ENCODE measurements at regions not wholly inside any gene's neighbourhood (a gene's known extent, or its start where the extent isn't known, plus 50 kb on each side); places are given as distances from the start of the nearest gene placed in this dataset.

DNA sequence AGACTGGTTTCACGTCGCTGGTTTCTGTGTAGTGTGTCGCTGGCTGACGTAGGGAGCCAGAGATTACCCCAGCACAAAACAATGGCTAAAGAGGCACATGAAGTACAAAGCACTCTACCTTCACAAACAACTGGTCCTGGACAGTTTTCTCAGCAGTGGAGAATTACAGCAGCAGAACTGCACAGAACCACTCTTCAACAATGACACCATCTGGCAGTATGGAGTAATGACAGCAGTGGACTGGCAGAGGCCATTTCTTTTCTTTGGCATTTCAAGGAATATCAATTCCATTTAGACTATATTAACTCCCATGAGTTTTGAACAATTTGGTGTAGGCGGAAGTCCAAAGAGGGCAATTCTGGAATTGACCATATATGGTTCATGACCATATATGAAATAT, 1074.1 kb downstream of the AACS start:
- no peak for DNase-seq

DNA sequence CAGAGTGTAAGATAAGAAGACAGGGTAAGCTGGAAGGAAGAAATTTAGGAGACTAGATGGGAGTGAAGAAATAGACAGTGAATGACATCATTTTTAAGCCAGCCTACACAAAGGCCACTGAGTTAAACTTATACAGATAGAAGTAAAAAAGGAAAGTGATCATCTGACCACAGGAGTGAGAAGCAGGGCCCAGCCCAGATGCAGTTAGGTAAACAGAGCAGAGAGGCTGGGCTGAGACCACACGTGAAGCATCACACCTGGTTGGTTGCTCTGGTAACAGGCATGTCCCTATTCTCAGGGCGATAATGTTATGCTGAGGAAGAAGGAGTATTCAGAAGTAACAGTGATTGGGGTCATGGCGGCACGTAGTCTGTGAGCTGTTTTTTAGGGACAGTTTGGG, 1079.4 kb downstream of the AACS start:
- peak; percentile 70 for DNase-seq

DNA sequence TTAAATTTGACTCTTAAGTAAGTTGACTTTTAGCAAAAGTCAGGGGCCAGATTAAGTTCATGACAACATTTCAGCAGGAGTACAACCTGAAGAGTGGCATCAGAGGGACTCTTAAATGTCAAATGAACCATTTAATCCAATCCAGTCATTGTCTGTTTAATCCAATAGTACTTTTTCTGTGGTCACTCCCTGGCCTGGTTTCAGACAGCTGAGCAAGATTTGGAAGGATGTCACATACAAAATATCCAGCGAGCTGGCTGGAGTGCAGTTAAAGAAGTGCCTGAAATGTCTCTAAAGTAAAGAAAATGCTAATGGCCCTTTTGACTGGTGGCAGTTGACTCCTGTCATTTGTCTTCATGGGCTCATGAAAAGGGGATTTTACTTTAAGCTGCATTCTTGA, 1082.1 kb downstream of the AACS start:
- DNase-seq = peak; percentile 31

DNA sequence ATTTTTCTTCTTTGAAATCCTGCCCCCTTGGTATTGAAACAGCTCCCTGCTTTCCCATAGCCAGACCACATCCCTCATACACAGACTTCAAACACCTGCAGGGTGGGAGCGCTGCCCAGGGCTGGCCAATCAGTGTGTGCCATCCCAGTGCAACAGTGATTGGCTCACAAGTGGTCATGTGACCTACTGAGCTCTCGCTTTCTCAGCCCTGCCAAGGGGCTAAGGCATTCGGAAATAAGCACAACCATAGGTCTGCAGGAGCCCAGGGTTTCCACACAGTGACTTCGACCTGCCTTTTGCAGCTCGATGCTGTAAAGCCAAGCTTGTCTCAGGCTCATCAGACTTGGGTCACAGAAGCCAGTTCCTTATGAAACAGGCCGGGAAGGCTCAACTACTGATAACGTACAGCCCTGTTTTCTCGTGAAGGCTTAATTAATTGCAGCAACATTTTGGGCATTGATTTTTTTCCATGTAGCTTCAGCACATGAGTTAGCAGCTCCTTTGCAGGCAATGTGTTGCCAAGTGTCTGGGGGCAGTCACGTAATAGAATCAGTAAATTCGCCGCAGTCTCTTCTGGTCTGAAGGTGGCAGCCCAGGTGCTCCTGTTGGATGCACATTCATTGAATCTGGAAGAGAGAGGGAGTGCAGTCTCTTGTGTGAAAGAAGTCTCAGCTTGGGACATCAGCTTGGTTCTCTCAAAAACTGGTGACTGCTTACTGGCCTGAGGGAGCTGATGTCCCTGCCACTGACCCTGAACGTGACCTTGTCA, 1091.8 kb downstream of the AACS start:
- DNase-seq = peak; percentile 31

DNA sequence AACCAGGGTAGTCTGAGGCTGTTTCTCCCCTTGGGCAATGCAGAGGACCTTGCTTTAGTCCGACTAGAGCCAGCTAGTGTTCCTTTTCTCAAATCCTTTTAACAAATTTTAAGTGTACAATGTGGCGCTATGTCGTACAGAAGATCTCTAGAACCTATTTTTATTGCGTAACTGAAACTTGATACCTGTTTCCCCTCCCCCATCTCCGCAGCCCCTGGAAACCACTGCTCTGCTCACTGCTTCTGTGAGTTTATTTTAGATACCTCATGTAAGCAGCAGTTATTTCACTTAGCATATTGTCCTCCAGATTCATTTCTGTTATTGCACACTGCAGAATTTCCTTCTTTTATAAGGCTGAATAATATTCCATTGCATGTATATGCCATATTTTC, 1092.3 kb downstream of the AACS start:
- peak; percentile 77 for DNase-seq

DNA sequence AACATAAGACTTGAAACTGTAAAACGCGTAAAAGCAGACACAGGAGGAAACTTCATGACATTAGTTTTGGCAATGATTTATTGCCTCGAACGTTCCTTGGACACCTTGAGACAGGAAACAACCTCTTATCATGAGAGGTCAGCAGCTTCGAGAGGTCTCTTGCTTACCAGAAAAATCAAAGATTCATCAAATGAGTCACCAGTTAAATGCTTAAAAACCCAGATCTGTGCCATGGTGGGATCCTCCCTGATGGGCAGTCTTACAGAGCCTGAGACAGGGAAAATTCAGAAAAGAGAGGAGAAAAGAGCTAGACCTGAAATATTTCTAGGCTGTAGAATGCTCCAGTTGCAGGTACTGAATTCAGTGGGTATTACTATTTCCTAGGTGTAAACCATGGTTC, 1093.9 kb downstream of the AACS start:
- DNase-seq = no peak

DNA sequence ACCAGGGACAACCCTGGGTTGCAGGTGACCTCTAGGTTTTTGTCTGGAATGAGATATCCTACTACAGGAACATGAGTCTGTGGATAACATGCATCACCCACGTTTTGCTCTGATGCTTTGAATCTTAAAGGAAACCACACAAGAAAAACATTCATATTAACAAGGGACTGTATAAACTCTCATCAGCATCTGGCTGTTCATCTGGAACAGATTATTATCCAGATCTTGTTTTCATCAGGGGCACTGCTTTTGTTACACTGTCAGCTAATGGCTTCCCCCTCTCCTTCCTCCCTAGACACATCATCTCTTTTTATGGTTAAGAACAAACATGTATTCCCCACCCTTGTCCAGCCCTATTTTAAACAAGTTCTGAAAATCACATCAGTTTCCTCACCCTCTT, 1095.7 kb downstream of the AACS start:
- DNase-seq = no peak

DNA sequence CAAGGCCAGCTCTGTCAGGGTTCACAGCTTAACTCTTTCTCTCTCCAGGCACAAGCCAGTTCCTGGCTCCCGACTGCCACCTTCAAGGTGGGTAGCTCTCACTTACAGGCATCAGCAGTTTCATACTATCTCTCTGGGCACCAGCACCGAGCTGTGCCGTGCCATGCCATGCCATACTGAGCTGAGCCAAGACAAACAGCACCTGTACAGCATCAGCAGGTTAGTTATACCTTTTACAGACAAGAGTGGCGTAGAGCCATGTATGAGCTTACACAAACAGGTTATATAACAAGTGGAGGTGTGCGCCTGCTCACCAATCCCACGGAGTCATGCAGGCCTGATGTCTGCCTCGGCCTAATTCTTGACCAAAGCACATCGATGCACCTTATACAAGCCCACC, 1098.7 kb downstream of the AACS start:
- DNase-seq = no peak

DNA sequence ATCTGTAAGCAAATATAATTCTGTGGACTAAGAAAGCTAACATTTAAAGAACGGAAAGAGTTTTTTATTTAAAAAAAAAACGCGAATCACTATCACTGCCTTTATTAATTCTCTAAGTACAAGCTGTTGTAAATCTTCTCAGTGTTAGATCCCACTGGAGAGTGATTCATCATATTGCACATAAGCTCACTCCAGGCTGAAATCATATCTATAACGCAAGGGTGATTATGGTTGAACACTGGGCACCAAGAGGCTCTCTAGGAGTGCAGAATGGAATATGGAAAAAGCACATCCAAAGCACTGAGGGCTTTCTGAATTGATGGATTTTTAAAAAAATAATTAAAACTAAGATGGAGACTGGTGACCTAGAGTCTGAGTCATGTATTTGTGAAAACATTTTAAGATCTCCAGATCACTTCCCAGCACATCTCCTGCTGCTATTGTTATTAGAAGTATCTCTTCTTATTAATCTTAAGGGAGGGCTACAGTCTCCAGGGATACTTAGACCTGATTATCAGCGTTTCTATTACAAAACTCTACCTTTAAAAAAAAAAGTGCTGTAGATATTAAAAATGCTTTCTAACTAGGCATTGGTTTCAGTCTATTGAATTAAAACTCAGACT, 1106.8 kb downstream of the AACS start:
- DNase-seq = no peak

DNA sequence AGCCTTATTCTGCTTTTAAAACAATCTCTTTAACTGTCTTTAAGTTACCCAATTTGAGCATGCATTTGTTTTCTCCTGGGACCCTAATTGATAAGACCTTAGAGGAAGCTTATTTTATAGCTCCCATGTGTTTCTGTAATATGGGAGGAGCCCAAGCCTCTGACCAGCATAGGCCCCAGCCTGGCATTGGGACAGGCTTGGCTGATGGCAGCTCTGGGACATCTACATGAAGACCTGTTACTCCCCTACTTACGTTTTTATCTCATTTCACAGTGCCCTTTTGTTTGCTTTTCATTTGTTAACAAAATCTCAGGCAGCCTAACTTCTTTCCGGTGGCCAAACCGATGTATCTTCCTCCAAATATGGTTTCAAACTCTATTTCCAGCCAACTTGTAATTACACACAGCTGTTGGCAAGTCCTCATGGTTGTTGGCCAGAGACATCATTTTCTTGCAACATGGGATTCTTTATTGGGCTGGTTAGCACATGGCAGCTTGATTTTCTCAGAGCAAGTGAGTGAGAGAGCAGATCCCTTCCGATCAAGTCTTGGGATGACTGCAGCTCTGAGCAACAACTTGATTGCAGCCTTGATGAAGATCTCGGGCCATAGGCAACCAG, 1117.5 kb downstream of the AACS start:
- DNase-seq = no peak

DNA sequence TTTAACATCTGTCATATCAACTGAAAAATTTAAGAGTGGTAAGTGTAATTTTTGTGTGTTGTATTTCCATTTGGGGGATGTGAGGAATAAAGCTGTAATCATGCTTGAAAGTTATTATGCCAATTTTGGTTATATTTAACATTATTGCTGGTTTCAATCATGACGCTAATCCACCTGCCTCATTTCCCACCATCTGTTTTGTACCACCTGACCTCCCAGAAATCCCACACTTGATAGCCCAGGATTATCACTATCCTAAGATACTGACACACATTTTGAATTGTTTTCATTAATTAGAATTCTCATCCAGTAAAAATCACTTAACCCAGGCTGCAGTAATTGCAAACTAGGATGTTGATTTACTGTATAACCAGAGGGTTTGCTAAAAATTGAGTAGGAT, 1119.8 kb downstream of the AACS start:
- DNase-seq = no peak

DNA sequence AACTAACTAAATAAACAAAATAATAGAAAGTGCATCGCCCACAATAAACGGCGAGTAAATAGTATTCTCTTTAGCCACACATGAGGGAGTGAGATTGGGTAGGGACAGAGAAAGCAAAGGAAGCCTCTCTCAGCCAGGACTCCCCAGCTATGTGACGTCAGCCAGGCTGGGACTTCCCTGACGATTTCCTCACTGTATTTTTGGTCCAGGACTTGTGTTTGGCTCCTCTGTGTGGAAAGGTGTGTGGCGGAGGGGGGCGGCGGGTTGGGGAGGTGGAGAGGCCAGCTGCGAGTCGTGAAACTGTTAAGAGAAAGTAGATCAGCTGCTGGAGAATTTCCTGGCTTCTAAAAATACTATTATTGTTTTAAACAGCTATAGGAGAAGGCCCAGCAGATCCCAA, 1124.6 kb downstream of the AACS start:
- DNase-seq = peak; percentile 29

DNA sequence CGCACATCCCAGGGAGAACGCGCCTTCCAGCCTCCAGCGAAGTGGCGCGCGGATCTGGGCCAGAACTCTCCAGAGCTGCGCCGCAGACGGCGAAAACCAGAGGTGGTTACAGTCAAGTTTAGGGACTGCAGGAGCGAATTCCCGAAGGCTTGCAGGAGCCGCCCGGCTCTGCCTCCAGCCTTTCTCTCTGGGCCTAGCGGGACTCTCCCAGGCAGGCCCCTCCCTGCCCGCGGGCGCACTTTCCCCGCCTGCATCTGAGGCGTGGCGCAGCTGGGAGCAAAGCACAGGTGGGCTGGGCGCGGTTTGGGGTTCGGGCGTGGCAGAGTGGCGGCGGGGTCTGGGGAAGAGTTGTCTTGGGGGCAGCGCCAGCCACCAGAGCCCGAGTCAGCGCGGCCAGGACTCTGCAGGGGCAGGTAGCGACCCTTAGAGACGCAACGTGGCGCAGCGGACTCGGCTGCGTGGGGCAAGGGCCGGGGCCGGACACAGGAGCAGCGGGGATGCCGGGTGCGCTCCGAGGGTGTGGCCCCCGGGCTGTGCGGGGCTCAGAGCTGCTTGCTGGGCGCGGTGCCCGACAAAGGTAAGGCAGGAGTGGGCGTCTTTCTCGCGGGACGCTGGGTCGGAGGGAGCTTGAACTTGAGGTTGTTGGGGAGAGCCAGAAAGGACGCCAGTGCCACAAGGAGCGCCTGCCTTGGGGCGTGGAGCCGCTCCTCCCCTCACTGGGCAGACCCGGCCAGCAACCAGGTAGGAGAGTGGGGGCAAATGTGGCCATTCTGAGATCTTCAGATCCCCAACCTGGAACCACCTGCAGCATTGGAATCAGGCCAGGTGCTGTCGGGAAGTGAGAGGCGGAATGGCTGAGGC, 1126.0 kb downstream of the AACS start:
- DNase-seq = peak; percentile 41

DNA sequence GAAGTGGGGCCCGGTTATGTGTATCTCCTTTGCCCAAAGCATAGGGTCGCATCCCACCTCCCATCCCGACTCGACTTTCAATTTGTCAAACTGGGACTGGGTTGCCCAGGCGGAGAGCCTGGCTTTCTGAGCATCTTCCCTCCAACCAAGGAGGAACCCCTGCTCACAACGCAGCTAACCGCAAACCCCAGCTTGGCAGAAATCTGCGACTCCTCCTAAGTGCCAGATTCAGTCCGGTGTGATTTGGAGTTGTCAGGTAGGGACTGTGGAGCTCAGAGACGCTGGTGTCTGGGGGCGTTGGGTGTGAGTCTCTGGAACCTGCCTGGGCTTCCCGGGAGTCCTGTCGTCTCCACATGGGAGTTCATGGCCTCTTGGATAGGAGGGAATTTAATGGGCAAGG, 1126.7 kb downstream of the AACS start:
- no peak for DNase-seq

DNA sequence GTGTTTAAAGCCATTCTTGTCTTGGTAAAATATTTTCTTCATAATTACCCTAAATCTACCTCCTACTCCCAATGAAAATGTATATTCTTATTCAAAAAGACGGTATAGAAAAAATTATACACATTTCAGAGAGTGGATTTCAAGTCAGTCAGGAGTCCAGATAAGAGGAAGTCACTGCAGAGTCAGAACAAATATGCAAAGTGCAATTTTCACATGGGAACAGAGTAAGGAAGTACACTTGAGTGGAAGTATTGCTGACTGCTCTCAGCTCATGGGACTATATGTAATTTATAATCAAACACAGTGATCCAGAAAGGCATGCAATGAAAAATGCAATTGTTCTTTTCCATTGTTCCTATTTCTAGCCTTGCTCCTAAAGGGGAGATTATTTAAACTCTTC, 1128.0 kb downstream of the AACS start:
- no peak for DNase-seq

DNA sequence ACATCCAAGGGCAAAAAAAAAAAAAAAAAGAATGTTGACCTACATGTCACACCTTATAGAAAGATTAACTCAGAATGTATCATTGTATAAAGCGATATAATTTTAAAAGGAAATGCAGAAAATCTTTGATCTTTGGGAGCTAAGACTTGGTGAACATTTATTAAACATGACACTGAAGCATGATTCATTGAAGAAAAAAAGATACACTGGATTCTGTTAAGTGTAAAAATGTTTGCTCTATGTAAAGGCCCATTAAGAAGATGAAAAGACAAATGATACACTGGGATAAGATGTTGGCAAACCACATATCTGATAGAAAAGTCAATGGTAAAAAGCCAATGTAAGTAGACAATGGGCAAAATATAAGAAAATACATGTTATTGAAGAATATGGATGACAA, 1131.0 kb downstream of the AACS start:
- DNase-seq = no peak

DNA sequence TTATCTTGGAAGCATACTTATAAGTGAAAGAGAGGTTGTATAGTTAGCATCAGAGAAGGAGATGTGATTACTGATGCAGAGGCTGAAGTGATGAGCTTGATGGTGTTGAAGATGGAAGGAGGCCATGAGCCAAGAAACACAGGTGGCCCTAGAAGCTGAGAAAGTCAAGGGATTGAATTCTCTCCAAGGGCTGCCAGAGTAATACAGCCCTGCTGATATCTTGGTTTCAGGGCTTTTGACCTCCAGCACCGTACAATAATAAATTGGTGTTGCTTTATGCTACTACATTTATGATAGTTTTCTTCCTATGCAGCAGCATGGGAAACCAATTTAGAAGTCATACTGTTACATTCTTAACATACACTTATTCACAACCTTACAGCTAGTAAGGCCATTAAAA, 1133.3 kb downstream of the AACS start:
- no peak for DNase-seq

DNA sequence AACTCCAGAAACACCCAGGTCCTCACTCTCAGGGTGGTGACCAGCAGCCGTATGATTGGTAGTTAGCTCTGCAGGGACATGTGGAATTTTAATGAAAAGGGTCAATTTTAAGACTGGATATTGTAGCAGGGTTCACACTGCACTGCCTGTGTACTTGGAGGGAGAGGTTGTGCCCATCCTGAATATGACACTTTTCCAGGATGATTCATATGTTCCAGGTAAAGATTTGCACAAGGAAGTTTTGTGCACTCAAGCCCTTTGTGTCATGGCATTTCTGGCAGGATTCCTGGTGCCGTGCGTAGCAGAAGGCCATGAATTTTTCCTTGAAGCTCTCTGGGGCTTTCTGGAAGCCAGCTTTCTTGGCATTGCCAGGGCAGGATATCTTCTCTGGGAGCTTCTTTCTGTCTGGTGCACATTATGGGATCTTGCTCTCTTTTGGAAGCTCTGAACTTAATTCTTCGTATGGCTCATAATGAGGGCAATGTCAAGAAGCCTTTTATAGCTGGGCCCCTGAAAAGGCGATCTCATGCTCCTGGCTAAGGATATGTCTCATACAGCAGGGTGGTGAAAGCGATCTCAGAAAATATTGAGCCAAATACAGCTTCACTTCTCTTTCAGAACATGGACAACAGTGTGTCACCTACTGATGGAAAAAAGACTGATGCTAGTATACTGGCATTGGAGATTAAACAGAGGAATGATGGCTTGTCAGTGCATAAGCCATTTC, 1133.9 kb downstream of the AACS start:
- DNase-seq = no peak

DNA sequence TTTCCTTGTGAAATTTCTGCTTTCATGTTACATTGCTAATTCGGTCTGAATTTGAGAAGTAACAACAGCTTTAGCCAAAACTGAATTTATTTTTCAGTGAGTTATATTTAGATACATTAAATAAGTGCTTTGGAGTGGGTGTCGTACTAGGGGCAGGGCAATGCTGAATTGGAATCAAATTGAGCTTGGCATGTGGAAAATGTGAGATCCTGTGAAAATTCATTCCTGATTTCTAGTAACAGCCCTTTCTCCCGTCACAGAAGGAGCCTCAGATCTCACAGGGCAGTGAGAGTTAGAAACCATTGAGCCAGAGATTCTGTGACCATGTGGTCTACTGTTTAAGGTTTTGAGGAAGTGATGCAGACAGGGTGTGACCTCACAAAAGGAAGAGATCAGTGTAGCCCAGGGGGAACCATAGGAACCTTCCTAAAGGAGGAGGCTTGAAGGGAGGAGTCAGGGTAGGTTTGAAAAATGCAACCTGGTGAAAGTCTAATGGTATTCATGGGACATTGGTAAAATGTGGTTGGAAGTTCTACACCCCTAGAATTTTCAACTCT, 1136.8 kb downstream of the AACS start:
- no peak for DNase-seq

DNA sequence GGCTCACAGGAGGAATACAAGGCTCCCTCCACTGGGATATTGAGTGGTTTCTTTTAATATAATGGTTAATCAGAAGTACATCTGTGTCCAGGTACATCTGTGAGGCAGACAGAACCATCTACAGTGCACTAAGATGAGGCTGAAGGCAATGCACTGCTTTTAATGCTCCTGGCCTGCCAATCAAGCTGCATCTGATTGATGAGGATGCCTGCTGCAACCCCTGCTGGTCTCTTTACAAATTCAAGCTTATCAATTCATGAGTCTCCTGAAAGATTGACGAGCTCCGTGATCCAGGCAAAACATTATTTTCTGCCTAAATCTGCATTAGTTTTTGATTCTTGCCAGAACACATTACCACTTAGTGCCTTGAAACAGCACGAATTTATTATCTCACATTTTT, 1139.1 kb downstream of the AACS start:
- no peak for DNase-seq

DNA sequence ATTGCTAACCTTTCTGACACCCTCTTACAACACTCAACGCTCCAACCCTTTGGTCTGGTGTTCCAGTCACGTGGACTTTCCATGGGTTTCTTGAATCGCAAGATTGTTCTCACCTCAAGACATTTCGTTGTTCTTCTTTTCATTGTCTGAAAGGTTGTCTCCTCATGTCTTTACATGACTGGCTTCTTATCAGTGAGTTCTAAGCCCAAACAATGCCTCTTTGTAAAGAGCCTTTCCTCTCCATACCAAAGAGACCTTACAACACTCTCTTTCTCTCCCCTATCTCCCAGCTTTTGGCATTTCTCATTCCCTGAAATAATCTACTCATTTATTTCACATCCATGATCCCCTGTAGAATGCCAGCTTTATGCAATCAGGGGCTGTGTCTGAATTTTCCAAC, 1144.8 kb downstream of the AACS start:
- no peak for DNase-seq

DNA sequence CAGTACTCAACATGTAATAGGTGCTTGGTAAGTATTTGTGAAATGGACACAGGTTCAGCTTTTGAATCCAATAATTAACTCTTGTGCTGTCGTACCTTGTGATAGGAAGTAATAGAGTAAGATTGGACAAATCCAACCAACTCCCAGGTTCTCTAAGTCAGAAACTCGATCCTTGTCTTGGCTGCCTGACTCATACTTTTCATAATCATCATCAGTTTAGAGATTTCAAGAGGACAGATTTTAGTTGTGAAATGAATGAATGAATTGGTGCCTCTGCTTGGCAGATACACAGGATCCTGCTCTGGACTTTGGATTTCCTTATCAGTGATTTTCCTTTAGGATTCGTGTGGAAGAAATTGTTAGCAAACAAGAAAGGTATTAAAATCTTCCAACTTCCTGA, 1145.2 kb downstream of the AACS start:
- DNase-seq = no peak

DNA sequence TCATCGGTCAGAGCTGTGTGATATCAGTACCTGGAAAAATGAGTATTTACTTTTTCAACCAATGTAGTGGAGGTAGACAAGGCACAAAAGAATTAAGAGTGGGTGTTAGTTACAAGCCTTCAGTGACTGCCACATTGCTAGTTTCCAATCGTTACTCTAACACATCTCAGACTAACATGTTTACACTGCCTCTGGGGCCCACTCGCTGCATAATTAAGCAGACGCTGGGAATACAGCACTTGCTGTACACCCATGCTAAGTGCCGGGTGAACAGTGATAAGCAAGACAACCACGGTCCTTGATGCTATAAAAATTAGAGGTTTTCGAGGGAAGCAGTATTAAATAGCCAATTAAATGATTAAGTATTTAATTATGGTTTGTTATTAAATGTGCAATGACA, 1147.6 kb downstream of the AACS start:
- DNase-seq = peak; percentile 14

Measured in NCI-H510A treated with DMSO at 0.1 percent for 48 hours (cell line).